DMS153 treated with DMSO at 0.1 percent for 48 hours (cell line): ENCODE measurements at regions not wholly inside any gene's neighbourhood (a gene's known extent, or its start where the extent isn't known, plus 50 kb on each side); places are given as distances from the start of the nearest gene placed in this dataset.

ENCODE experiments used
- DNase-seq: peaks from one replicate; lab custom pipeline; 2025; ENCODE audit not compliant: unreplicated experiment; lab: John Stamatoyannopoulos, UW

DNA sequence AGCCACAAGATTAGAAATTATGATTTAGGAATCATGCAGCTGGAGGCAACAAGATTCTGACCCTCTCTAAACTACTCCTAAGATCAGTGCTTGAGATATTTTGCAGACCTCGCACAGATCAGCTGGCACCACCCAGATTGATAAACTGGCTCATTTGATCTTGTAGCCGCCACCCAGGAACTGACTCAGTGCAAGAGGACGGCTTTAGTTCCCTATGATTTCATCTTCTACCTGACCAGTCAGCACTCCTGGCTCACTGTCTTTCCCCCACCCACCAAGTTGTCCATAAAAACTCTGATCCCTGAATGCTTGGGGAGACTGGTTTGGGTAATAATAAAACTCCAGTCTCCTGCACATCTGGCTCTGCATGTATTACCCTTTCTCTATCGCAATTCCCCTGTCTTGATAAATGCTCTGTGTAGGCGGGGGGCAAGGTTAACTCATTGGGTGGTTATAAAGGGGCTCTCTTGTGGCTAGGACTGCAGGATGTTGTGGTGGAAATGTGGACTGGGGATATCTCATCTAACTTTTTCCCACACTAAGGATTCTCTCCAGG, 96.1 kb downstream of the ARL6IP6 start:
- DNase-seq, result no peak

DNA sequence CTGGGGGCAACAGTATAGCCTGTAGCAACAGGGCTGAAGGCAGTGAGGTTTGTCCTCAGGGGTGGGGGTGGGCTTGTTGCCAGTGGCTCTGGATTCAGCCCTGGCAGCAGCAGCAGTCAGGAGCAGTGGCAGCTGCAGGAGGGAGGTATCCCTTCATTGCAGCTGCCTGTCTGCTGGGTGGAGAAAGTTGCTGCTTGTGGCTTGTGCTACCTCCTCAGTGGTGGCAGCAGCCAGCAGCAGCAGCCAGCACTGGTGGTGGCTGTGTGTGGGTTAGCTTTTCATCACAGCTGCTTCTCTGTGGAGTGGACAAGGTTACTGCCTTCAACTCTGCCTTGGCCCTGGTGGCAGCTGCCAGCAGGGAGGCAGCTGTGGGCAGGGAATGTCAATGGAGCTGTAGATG, 94.9 kb downstream of the ARL6IP6 start:
- no peak for DNase-seq
